Neural progenitor cell (in vitro differentiated cells): ENCODE measurements at regions not wholly inside any gene's neighbourhood (a gene's known extent, or its start where the extent isn't known, plus 50 kb on each side); places are given as distances from the start of the nearest gene placed in this dataset.

Source experiments
- CTCF ChIP-seq: fragments of 200-600 bp; sonication (generic); IDR thresholded peaks from 2 replicates; pipeline ENCODE4 v1.5.1; 2017; ENCODE audit warnings: antibody characterized with exemption, mild to moderate bottlenecking
- EZH2 ChIP-seq: fragments of 200-600 bp; sonication (generic); IDR thresholded peaks from 2 replicates; pipeline ENCODE4 v1.6.1; 2017; ENCODE audit warnings: antibody characterized with exemption, mild to moderate bottlenecking, moderate library complexity

GRCh38 chr2:145254291-145254690 is 734.4 kb upstream of the ZEB2 start:
- TF ChIP-seq CTCF = no peak
- TF ChIP-seq EZH2 = no peak
